LHCN-M2 (cell line): ENCODE measurements at regions not wholly inside any gene's neighbourhood (a gene's known extent, or its start where the extent isn't known, plus 50 kb on each side); places are given as distances from the start of the nearest gene placed in this dataset.

ENCODE experiments used
- DNase-seq: peaks from one replicate; pipeline ENCODE4 v3.0.0-alpha.2; 2012; ENCODE audit warnings: low read depth

GRCh38 chr1:106954661-106955229, 101.7 kb upstream of the PRMT6 start:
- DNase-seq = no peak

- DNase-seq = peak; percentile 10
Measured at GRCh38 chr1:106956721-106957120, 99.8 kb upstream of the PRMT6 start.

- DNase-seq = no peak
Measured at GRCh38 chr1:106957795-106958194, 98.7 kb upstream of the PRMT6 start.

GRCh38 chr1:106960412-106960811, 96.1 kb upstream of the PRMT6 start:
- DNase-seq = no peak

- no peak for DNase-seq
Measured at GRCh38 chr1:106961646-106962045, 94.8 kb upstream of the PRMT6 start.

- DNase-seq = peak; percentile 7
Measured at GRCh38 chr1:106962591-106962990, 93.9 kb upstream of the PRMT6 start.

- DNase-seq = no peak
Measured at GRCh38 chr1:106964495-106964894, 92.0 kb upstream of the PRMT6 start.

GRCh38 chr1:106968644-106969043, 87.8 kb upstream of the PRMT6 start:
- DNase-seq = no peak

- DNase-seq = no peak
Measured at GRCh38 chr1:106969731-106970130, 86.7 kb upstream of the PRMT6 start.

GRCh38 chr1:106972074-106972473, 84.4 kb upstream of the PRMT6 start:
- DNase-seq = no peak

GRCh38 chr1:106975944-106976343, 80.5 kb upstream of the PRMT6 start:
- DNase-seq = no peak

GRCh38 chr1:106978477-106979322, 77.8 kb upstream of the PRMT6 start:
- no peak for DNase-seq

- no peak for DNase-seq
Measured at GRCh38 chr1:106979371-106979770, 77.1 kb upstream of the PRMT6 start.

GRCh38 chr1:106980121-106980520, 76.4 kb upstream of the PRMT6 start:
- DNase-seq = no peak

GRCh38 chr1:106984801-106985200, 71.7 kb upstream of the PRMT6 start:
- no peak for DNase-seq

- DNase-seq = no peak
Measured at GRCh38 chr1:106986603-106987002, 69.9 kb upstream of the PRMT6 start.

GRCh38 chr1:106995970-106996369, 60.5 kb upstream of the PRMT6 start:
- DNase-seq = no peak

- DNase-seq = no peak
Measured at GRCh38 chr1:106998431-106999002, 58.0 kb upstream of the PRMT6 start.

GRCh38 chr1:107000902-107001301, 55.6 kb upstream of the PRMT6 start:
- DNase-seq = no peak

- no peak for DNase-seq
Measured at GRCh38 chr1:107003972-107004371, 52.5 kb upstream of the PRMT6 start.

- no peak for DNase-seq
Measured at GRCh38 chr1:107004421-107004820, 52.1 kb upstream of the PRMT6 start.
